ENCODE measurements at regions not wholly inside any gene's neighbourhood (a gene's known extent, or its start where the extent isn't known, plus 50 kb on each side); places are given as distances from the start of the nearest gene placed in this dataset.

- Mint-ChIP-seq H3K27me3 (no peaks in the 10 kb centered on the region), H3K4me3 (no peak overlapping the region), H3K27ac (no peak overlapping the region), H3K4me1 (no peaks in the 10 kb centered on the region), H3K9me3 (peaks cover 0 to 5% of the 10 kb centered on the region in 2 donors), H3K36me3 (no peaks in the 10 kb centered on the region)
- ATAC-seq (replicated peaks) (no peak), DNase-seq (no peak)
Observed at GRCh38 chr5:165594693-165595092, 2089.3 kb downstream of the MAT2B start.

DNA sequence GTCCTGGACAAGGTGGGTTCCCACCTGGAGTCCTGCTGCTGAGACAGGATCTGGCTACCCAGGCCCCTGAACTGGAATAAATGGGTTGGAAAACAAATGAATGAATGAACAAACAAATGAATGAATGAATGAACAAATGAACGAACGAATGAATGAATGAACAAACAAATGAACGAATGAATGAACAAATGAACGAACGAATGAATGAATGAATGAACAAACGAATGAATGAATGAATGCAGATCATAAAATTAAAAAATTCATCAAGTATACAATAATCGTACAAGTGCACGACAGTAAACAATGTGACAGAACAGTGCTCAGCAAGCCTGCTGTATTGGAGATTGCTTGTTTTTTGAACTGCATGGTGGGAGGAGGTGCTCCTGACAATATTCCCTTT, 2097.1 kb downstream of the MAT2B start:
- H3K27ac Mint-ChIP-seq, result no peak overlapping the region
- H3K27me3 Mint-ChIP-seq, result no peaks in the 10 kb centered on the region
- no peak for DNase-seq
- no peaks in the 10 kb centered on the region for H3K36me3 Mint-ChIP-seq
- peaks cover 5 to 7% of the 10 kb centered on the region in 2 donors for H3K9me3 Mint-ChIP-seq
- no peaks in the 10 kb centered on the region for H3K4me1 Mint-ChIP-seq
- ATAC-seq (replicated peaks), result no peak
- H3K4me3 Mint-ChIP-seq, result no peak overlapping the region

GRCh38 chr5:165607026-165607425, 2101.6 kb downstream of the MAT2B start:
- no peaks in the 10 kb centered on the region for H3K36me3 Mint-ChIP-seq
- H3K27ac Mint-ChIP-seq, result no peak overlapping the region
- no peaks in the 10 kb centered on the region for H3K4me1 Mint-ChIP-seq
- no peaks in the 10 kb centered on the region for H3K27me3 Mint-ChIP-seq
- H3K9me3 Mint-ChIP-seq, result peaks cover 0 to 6% of the 10 kb centered on the region in 2 donors
- H3K4me3 Mint-ChIP-seq, result no peak overlapping the region
- no peak for DNase-seq
- no peak for ATAC-seq (replicated peaks)

DNA sequence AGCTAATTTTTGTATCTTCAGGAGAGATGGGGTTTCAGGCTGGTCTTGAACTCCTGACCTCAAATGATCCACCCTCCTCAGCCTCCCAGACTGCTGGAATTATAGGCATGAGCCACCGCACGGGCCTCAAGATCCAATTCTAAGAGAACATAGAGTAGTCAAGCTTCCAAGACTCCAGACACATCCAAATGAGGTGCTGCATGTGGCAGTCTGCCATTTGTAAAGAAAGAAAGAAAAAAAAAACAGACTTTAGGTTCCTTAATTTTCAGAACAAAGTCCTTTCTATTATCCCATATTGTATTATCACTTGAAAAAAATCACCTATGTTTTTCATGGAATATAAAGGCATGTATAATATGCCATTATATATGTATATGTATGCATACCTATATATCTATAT, 2104.5 kb downstream of the MAT2B start:
- Mint-ChIP-seq H3K4me3 (no peak overlapping the region), H3K27me3 (no peaks in the 10 kb centered on the region), H3K9me3 (peaks cover 0 to 2% of the 10 kb centered on the region in 2 donors), H3K36me3 (no peaks in the 10 kb centered on the region), H3K27ac (no peak overlapping the region), H3K4me1 (no peaks in the 10 kb centered on the region)
- ATAC-seq (replicated peaks), result no peak
- no peak for DNase-seq

GRCh38 chr5:165616490-165617405, 2111.3 kb downstream of the MAT2B start:
- Mint-ChIP-seq H3K9me3 (peaks cover 0 to 2% of the 10 kb centered on the region in 2 donors), H3K27me3 (no peaks in the 10 kb centered on the region), H3K27ac (no peak overlapping the region), H3K4me1 (no peaks in the 10 kb centered on the region), H3K4me3 (no peak overlapping the region), H3K36me3 (no peaks in the 10 kb centered on the region)
- DNase-seq, result no peak
- no peak for ATAC-seq (replicated peaks)

- ATAC-seq (replicated peaks) (no peak), DNase-seq (no peak)
- peaks cover 0 to 4% of the 10 kb centered on the region in 2 donors for H3K9me3 Mint-ChIP-seq
- no peak overlapping the region for H3K4me3 Mint-ChIP-seq
- H3K27ac Mint-ChIP-seq, result no peak overlapping the region
- H3K36me3 Mint-ChIP-seq, result no peaks in the 10 kb centered on the region
- no peaks in the 10 kb centered on the region for H3K27me3 Mint-ChIP-seq
- no peaks in the 10 kb centered on the region for H3K4me1 Mint-ChIP-seq
Observed at GRCh38 chr5:165617491-165617890, 2112.1 kb downstream of the MAT2B start.

GRCh38 chr5:165620394-165620793, 2115.0 kb downstream of the MAT2B start:
- no peak overlapping the region for H3K27ac Mint-ChIP-seq
- ATAC-seq (replicated peaks), result no peak
- no peak overlapping the region for H3K4me3 Mint-ChIP-seq
- H3K4me1 Mint-ChIP-seq, result no peaks in the 10 kb centered on the region
- no peak for DNase-seq
- peaks cover 0 to 3% of the 10 kb centered on the region in 2 donors for H3K9me3 Mint-ChIP-seq
- H3K27me3 Mint-ChIP-seq, result no peaks in the 10 kb centered on the region
- H3K36me3 Mint-ChIP-seq, result no peaks in the 10 kb centered on the region

- no peak for DNase-seq
- H3K4me1 Mint-ChIP-seq, result no peaks in the 10 kb centered on the region
- H3K27ac Mint-ChIP-seq, result no peak overlapping the region
- H3K27me3 Mint-ChIP-seq, result no peaks in the 10 kb centered on the region
- peaks cover 0 to 2% of the 10 kb centered on the region in 2 donors for H3K9me3 Mint-ChIP-seq
- no peak overlapping the region for H3K4me3 Mint-ChIP-seq
- H3K36me3 Mint-ChIP-seq, result no peaks in the 10 kb centered on the region
- ATAC-seq (replicated peaks), result no peak
Observed at GRCh38 chr5:165622864-165623536, 2117.6 kb downstream of the MAT2B start.

GRCh38 chr5:165624166-165624946, 2118.9 kb downstream of the MAT2B start:
- no peaks in the 10 kb centered on the region for H3K27me3 Mint-ChIP-seq
- no peak for DNase-seq
- no peaks in the 10 kb centered on the region for H3K4me1 Mint-ChIP-seq

DNA sequence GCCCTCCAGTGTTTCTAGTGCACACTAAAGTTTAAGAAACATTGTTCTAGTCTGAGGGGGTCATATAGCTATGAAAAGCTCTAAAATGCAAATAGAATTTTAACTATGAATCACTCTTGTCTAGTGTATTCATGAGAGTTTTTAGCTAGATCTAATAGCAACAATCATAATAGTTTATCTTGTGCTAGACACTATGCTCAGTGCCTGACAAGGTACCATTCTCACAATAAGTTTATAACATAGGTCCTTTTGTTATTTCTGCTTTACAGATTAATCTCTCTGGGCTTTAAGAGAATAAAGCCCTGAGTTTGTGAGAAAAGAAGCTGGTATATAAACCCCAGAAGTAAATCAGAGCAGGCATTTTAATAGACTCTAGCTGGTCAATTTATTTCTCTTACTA, 2120.7 kb downstream of the MAT2B start:
- no peaks in the 10 kb centered on the region for H3K36me3 Mint-ChIP-seq
- no peak for DNase-seq
- no peak for ATAC-seq (replicated peaks)
- no peak overlapping the region for H3K4me3 Mint-ChIP-seq
- H3K27me3 Mint-ChIP-seq, result no peaks in the 10 kb centered on the region
- H3K4me1 Mint-ChIP-seq, result peaks cover 0 to 3% of the 10 kb centered on the region in 2 donors
- H3K27ac Mint-ChIP-seq, result no peak overlapping the region
- H3K9me3 Mint-ChIP-seq, result peaks cover 0 to 2% of the 10 kb centered on the region in 2 donors

More at GRCh38 chr5:165624166-165624946, 2118.9 kb downstream of the MAT2B start:
- ATAC-seq (replicated peaks), result no peak
- peaks cover 0 to 2% of the 10 kb centered on the region in 2 donors for H3K9me3 Mint-ChIP-seq
- H3K36me3 Mint-ChIP-seq, result no peaks in the 10 kb centered on the region
- H3K4me3 Mint-ChIP-seq, result no peak overlapping the region
- no peak overlapping the region for H3K27ac Mint-ChIP-seq

DNA sequence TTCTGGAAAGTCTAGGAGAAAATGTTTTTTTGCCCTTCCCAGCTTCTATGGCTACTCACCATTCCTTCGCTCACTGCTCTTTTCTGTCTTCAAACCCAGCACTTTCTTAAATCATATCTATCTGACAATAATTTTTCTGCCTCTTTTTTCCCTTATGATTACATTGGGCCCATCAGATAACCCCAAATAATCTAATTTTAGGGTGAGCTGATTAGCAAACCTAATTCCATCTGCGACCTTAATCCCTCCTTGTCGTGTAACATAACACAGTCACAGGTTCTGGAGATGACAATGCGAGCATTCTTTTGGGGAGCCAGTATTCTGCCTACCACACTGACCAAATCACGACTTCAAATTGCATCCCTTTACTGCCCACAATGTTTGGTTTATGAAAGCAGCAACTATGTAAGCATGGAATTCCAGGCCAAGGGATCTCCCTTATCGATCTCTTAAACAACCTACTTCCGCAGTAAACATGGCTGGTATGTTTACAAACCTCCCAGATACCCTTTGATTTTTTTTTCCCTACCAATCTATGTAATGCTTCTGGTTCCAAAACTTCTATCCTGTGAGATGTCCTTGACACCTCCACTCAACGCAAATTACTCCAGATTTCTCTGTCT, 2122.2 kb downstream of the MAT2B start:
- Mint-ChIP-seq H3K4me1 (peaks cover 0 to 3% of the 10 kb centered on the region in 2 donors), H3K27ac (no peak overlapping the region), H3K9me3 (no peaks in the 10 kb centered on the region), H3K27me3 (no peaks in the 10 kb centered on the region), H3K4me3 (no peak overlapping the region), H3K36me3 (no peaks in the 10 kb centered on the region)
- ATAC-seq (replicated peaks), result no peak
- DNase-seq, result no peak

DNA sequence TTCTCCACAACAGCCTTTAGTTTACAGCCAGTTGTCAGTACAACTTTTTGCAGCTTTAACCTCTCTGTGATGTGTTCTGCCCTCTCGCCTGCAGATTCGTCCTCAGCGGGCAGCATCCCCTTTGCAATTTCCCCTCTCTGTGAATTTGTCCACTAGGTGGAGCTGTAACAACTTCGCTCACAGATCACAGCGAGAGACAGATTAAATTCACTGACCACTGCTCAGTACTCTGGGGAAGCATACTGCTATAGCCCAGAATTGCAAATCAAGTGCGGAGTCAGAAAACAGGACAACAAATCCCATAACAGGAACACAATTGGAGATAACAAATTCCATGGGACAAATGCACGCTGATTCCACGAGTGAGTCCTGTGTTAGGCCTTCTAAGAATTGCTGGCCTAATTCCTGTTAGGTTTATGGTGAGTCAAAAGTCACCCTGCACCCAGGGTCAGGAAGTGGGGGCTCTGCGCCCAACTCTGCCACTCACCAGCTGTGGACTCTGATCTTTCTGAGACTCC, 2124.9 kb downstream of the MAT2B start:
- Mint-ChIP-seq H3K36me3 (no peaks in the 10 kb centered on the region), H3K4me1 (peaks cover 0 to 3% of the 10 kb centered on the region in 2 donors), H3K9me3 (no peaks in the 10 kb centered on the region), H3K4me3 (no peak overlapping the region), H3K27ac (no peak overlapping the region), H3K27me3 (no peaks in the 10 kb centered on the region)
- DNase-seq, result peak; percentile 6
- ATAC-seq (replicated peaks), result peak; percentile 65 to 74

DNA sequence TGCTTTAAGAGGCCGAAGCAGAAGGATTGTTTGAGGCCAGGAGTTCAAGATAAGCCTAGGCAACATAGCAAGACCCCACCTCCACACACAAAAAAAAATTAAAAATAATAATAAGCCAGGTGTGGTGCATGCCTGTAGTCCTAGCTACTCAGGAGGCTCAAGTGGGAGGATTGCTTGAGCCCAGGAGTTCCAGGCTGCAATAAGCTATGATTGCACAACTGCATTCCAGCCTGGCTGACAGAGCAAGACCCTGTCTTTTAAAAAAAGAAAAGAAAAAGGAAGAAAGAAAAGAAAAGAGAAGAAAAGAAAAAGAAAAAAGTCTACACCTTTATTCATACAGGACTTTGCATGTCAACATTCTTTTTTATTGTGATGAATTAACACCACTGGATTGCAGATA, 2125.8 kb downstream of the MAT2B start:
- Mint-ChIP-seq H3K27me3 (no peaks in the 10 kb centered on the region), H3K27ac (no peak overlapping the region), H3K4me1 (peaks cover 0 to 3% of the 10 kb centered on the region in 2 donors), H3K36me3 (no peaks in the 10 kb centered on the region), H3K4me3 (no peak overlapping the region), H3K9me3 (no peaks in the 10 kb centered on the region)
- no peak for ATAC-seq (replicated peaks)
- DNase-seq, result no peak

- H3K27me3 Mint-ChIP-seq, result no peaks in the 10 kb centered on the region
- H3K4me1 Mint-ChIP-seq, result no peaks in the 10 kb centered on the region
- no peak for DNase-seq
- no peaks in the 10 kb centered on the region for H3K36me3 Mint-ChIP-seq
- peaks cover 0 to 4% of the 10 kb centered on the region in 2 donors for H3K9me3 Mint-ChIP-seq
- no peak overlapping the region for H3K27ac Mint-ChIP-seq
- no peak for ATAC-seq (replicated peaks)
- H3K4me3 Mint-ChIP-seq, result no peak overlapping the region
Observed at GRCh38 chr5:165642366-165642765, 2136.9 kb downstream of the MAT2B start.

All from stimulated activated naive B cell treated with anti-CD40 and anti-IgM and Interleukin-4, amounts not matched to agents 10 μg/mL and 1 μg/mL and 100 μg/mL, for 72 hours (primary cell).